ENCODE measurements at regions not wholly inside any gene's neighbourhood (a gene's known extent, or its start where the extent isn't known, plus 50 kb on each side); places are given as distances from the start of the nearest gene placed in this dataset.

GRCh38 chr12:60849723-60850122 is 1253.9 kb downstream of the SLC16A7 start:
- DNase-seq (ENCODE audit: low read depth), result no peak
- TF ChIP-seq, protein P1, sequence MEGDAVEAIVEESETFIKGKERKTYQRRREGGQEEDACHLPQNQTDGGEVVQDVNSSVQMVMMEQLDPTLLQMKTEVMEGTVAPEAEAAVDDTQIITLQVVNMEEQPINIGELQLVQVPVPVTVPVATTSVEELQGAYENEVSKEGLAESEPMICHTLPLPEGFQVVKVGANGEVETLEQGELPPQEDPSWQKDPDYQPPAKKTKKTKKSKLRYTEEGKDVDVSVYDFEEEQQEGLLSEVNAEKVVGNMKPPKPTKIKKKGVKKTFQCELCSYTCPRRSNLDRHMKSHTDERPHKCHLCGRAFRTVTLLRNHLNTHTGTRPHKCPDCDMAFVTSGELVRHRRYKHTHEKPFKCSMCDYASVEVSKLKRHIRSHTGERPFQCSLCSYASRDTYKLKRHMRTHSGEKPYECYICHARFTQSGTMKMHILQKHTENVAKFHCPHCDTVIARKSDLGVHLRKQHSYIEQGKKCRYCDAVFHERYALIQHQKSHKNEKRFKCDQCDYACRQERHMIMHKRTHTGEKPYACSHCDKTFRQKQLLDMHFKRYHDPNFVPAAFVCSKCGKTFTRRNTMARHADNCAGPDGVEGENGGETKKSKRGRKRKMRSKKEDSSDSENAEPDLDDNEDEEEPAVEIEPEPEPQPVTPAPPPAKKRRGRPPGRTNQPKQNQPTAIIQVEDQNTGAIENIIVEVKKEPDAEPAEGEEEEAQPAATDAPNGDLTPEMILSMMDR (IDR thresholded peaks at IDR 0.05; ENCODE audit: control insufficient read depth, extremely low read depth, insufficient read depth), result no peak
- no peak overlapping the region for H3K4me3 ChIP-seq (ENCODE audit: low read depth, low read length)

- H3K4me3 ChIP-seq (ENCODE audit: low read depth, low read length), result no peak overlapping the region
- TF ChIP-seq, protein P1 (IDR thresholded peaks at IDR 0.05; ENCODE audit: control insufficient read depth, extremely low read depth, insufficient read depth), result no peak
- no peak for DNase-seq (ENCODE audit: low read depth)
Measured at GRCh38 chr12:60853407-60853806, 1257.6 kb downstream of the SLC16A7 start.

DNA sequence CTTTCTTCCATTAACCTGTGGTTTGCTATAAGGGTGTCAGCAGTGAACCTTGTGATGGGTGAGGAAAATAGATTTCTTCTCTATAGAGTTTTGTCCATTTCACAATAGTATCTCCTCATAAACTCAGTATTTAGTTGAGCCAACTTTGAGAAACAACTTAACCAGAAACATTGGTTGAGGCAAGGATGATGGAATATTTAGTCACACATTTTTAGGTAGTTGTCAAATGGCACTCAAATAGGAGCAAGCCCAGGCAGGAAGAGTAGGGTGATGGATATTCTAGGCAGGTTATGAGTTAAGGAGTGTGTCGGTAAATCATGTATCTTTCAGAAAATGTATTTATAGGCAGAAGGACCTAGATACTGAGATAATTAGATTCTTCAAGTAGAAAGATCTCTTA is 1267.6 kb downstream of the SLC16A7 start:
- no peak overlapping the region for H3K4me3 ChIP-seq (ENCODE audit: low read depth, low read length)
- no peak for DNase-seq (ENCODE audit: low read depth)
- TF ChIP-seq, protein P1 (IDR thresholded peaks at IDR 0.05; ENCODE audit: control insufficient read depth, extremely low read depth, insufficient read depth), result no peak

DNA sequence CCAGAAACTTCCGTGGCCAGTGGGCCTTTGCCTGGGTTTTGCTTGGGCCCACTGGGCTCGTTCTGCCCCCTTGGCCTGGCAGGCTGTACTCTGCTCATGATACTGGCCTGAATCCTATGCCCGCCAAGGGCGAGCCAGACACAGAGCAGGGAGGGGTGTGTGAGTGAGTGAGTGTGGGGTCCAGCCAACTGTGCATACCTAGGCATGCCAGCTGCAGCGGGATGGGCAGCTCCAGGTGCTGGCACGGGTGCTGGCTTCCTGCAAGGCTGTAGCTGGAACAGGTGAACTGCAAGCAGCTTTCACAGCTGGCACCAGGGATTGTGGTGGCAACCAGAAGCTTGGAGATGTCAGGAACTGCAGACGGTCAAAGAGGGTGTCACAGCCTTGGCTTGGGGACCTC is 1276.4 kb downstream of the SLC16A7 start:
- no peak overlapping the region for H3K4me3 ChIP-seq (ENCODE audit: low read depth, low read length)
- DNase-seq (ENCODE audit: low read depth), result no peak
- TF ChIP-seq, protein P1 (IDR thresholded peaks at IDR 0.05; ENCODE audit: control insufficient read depth, extremely low read depth, insufficient read depth), result no peak

DNA sequence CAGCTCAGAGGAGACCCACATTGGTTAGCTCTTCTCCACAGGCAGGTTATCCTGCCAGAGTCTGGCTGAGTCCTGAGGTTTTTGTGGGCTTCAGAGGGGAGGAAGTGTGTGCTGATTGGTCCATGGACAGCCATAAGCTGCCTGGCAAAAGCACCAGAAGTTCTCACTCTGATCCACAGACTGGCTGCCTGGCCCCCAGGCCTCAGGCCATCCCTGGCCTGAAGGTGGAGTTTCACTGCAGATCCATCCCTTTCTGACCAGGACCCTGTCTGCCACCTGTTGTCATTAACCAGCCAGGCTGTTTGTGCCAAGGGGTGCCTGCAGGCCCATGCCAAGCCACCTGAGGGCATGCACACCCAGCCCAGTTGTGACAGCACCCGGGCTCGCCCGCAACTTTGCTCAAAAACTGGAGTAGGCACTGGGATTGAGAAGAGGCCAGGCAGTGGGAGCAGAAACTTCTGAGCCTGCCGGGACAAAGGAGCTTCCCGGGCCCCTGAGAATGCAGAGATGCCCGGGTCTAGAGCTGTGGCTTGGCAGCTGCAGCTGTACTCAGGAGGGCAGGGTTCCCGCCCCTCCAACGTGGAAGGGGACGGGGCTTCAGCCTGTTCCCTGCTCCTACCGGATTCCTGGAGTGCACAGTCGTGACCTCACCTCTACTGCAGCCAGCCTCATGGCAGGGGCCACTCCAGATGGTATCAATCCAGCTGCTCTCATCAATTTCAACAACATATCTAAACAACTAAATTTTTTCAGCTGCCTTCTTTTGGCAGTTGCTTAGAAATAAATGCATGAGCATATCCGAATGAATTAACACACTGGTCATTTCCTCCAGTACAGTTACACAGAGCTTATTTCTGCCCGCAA is 1277.3 kb downstream of the SLC16A7 start:
- TF ChIP-seq, protein P1 (IDR thresholded peaks at IDR 0.05; ENCODE audit: control insufficient read depth, extremely low read depth, insufficient read depth), result no peak
- no peak for DNase-seq (ENCODE audit: low read depth)
- no peak overlapping the region for H3K4me3 ChIP-seq (ENCODE audit: low read depth, low read length)

GRCh38 chr12:60874091-60874490 is 1278.3 kb downstream of the SLC16A7 start:
- no peak for DNase-seq (ENCODE audit: low read depth)
- TF ChIP-seq, protein P1 (IDR thresholded peaks at IDR 0.05; ENCODE audit: control insufficient read depth, extremely low read depth, insufficient read depth), result no peak
- no peak overlapping the region for H3K4me3 ChIP-seq (ENCODE audit: low read depth, low read length)
